Activated CD8-positive, alpha-beta memory T cell treated with anti-CD3 and anti-CD28 coated beads, Interleukin-2, amount 50 U/mL, for 24 hours (primary cell): ENCODE measurements at regions not wholly inside any gene's neighbourhood (a gene's known extent, or its start where the extent isn't known, plus 50 kb on each side); places are given as distances from the start of the nearest gene placed in this dataset.

Source experiments
- DNase-seq: peaks from one replicate; pipeline ENCODE4 v3.0.0-alpha.2; 2020; ENCODE audit errors: extremely low read depth

- no peak for DNase-seq
These were observed 256.5 kb downstream of the SHQ1 start for GRCh38 chr3:72591522-72592421.

DNA sequence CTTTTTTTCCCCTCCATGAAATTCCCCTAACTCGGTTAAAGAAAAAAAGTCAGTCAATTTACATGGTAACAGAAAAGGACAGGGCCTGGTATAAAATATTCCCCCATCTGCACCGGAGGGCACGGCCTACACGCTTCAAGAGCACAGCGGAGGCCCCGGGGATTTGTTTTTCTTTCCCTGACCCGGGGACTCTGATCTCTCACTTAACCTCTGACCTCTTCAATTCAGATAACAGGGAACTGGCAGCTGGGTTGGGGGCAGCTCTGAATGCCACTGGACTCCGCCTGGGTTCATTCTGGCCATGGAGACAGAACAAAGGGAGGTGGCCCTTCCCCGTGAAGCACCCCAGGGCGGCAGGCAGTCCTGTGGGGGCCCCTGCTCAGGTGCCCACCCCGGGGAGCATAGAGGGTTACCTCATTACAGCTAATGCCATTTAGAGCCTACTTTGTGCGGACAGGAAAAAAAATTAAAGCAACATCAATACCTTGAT is 257.5 kb downstream of the SHQ1 start:
- DNase-seq: no peak

- no peak for DNase-seq
These were observed 261.0 kb downstream of the SHQ1 start for GRCh38 chr3:72587282-72587681.

- DNase-seq: no peak
These were observed 261.6 kb downstream of the SHQ1 start for GRCh38 chr3:72586694-72587093.

GRCh38 chr3:72585966-72586365 is 262.3 kb downstream of the SHQ1 start:
- DNase-seq: no peak

DNA sequence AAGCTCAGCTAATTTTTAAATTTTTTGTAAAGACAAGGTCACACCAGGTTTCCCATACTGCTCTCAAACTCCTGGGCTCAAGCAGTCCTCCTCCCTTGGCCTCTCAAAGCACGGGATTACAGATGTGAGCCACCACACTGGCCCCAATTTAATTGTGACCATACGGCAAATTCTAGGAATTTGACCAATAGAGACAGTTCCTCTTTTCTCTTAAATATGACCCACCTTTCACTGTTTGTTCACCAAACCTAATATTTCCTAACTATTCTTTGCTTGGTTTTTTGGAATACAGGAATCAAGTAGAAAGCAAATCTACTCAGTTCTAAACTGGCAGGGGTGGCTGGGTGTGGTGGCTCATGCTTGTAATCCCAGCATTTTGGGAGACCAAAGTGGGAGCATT is 264.0 kb downstream of the SHQ1 start:
- DNase-seq: no peak

GRCh38 chr3:72582963-72583362 is 265.3 kb downstream of the SHQ1 start:
- no peak for DNase-seq

GRCh38 chr3:72582211-72582878 is 265.9 kb downstream of the SHQ1 start:
- DNase-seq: no peak

GRCh38 chr3:72580900-72581299 is 267.3 kb downstream of the SHQ1 start:
- no peak for DNase-seq

- DNase-seq: no peak
These were observed 267.9 kb downstream of the SHQ1 start for GRCh38 chr3:72580246-72580756.

DNA sequence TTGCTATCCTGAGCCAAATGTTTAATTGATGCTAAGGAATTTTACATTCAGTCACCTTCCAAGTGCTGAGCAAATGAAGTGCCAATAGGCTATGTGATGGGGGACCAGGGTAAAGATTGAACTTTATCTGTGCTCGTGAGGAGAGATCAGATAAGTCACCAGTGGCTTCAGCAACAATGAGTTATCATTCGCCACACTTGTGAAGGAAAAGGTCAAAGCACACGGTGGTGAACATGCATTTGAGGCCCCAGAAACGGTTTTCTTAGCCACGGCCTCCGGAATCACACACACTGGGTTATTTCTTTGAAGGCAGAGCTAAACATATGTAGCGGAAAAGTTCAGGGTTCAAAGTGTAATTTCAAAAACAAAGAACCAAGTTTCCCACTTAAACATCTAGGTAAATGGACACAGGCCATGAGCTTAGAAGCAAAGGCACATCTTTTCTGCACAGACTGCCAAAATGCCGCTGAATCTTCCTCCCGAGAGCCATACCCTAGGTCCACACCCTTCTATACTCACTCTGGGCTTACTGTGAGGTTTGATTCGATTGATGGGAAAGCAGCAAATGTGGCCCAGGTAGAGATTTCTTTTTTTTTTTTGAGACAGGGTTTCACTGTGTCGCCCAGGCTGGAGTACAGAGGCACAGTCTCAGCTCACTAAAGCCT is 268.5 kb downstream of the SHQ1 start:
- DNase-seq: no peak

DNA sequence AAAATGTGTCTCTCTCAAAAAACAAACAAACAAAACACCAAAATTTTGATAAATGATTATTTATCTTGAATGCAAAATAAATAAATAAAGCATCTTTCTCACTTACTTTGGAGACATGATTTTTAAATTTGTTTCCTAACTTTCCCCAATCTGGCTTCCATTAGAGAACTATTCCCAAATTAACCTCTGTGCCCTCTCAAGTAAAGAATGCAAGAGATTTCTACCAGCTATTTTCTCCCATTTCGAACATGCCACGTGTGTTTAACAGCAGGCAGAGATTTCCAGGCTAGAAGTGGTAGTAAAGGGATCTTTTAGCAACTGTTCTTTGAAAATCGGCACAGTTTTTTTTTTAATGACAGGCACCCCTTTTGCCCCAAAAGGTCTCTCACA is 269.1 kb downstream of the SHQ1 start:
- no peak for DNase-seq

DNA sequence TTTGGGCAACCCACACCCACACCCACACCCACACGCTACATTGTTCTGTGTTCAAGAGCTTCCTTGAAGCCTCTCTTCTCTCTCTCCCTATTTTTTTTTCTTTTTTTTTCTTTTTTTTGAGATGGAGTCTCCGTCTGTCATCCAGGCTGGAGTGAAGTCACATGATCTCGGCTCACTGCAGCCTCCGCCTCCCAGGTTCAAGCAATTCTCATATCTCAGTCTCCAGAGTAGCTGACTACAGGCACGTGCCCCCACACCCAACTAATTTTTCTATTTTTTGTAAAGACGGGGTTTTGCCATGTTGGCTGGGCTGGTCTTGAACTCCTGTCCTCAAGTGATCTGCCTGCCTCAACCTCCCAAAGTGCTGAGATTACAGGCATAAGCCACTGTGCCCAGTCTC is 271.1 kb downstream of the SHQ1 start:
- DNase-seq: no peak

DNA sequence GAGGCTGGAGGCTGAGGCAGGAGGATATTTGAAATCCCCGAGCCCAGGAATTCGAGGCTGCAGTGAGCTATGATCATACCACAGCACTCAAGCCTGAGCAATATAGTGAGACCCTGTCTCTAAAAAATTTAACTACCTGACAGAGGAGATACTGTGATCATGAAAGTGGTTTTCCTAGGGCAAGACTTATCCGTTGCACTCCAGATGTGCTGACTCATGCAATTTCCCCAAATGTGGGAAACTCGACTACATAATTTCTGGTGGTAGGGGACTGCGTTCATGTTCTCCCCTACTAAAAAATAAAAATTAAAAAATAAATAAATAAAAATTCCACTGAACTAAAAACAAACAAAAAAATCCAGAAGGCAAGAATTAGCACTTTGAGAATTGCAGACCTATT is 271.7 kb downstream of the SHQ1 start:
- no peak for DNase-seq

- DNase-seq: no peak
These were observed 274.1 kb downstream of the SHQ1 start for GRCh38 chr3:72574144-72574543.

- DNase-seq: no peak
These were observed 275.2 kb downstream of the SHQ1 start for GRCh38 chr3:72573051-72573450.

- no peak for DNase-seq
These were observed 275.7 kb downstream of the SHQ1 start for GRCh38 chr3:72572489-72573007.

GRCh38 chr3:72571638-72572114 is 276.6 kb downstream of the SHQ1 start:
- no peak for DNase-seq

GRCh38 chr3:72571052-72571451 is 277.2 kb downstream of the SHQ1 start:
- no peak for DNase-seq

DNA sequence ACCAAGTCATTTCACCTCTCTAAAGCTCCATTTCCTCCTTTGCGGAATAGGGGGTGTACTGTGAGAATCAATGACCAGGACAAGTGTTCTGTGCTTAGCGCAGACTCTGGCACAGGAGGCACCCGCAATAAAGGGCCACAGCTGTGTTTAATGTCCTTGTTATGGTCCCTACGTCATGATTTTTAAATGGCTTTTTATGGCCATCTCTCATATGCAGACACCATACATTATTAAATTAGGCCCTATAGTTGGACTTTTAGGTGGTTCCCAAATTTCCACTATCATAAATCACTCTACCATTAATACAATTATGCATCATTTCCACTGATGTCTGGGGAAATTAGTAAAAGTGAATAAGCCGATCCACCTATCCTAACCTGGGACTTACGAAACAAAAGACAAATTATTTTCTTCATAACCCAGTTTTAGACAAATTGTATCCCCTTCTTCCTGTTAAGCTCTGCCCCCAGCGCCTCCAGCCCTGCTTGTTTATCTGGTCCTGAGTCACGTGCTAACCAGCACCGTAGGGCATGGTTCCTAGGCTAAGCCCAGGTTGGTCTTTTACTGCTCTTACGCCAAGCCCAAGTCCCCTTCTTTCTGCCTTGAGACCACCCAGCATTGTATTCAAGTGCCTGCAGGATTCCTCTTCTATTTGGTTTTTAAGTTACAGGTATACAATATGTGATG is 278.3 kb downstream of the SHQ1 start:
- DNase-seq: no peak

- no peak for DNase-seq
These were observed 280.2 kb downstream of the SHQ1 start for GRCh38 chr3:72568083-72568482.
